NCI-H187 treated with DMSO at 0.1 percent for 48 hours (cell line): ENCODE measurements at regions not wholly inside any gene's neighbourhood (a gene's known extent, or its start where the extent isn't known, plus 50 kb on each side); places are given as distances from the start of the nearest gene placed in this dataset.
"Not testable (repeated sequence)": the region's sequence is repeated elsewhere in the genome, so short reads cannot be mapped to it uniquely, and the experiment has no call there.

Source experiments
- DNase-seq: peaks from one replicate; lab custom pipeline; 2025; lab: John Stamatoyannopoulos, UW

GRCh38 chr10:131019696-131020095 lies 291.8 kb downstream of the TCERG1L start:
- no peak for DNase-seq

- no peak for DNase-seq
Observed at GRCh38 chr10:131020775-131021174, 290.7 kb downstream of the TCERG1L start.

GRCh38 chr10:131021246-131021895 lies 290.1 kb downstream of the TCERG1L start:
- DNase-seq: no peak

GRCh38 chr10:131021969-131022368 lies 289.6 kb downstream of the TCERG1L start:
- DNase-seq: no peak

GRCh38 chr10:131022369-131022768 lies 289.2 kb downstream of the TCERG1L start:
- no peak for DNase-seq

- DNase-seq: no peak
Observed at GRCh38 chr10:131022981-131023380, 288.5 kb downstream of the TCERG1L start.

GRCh38 chr10:131024259-131025131 lies 287.0 kb downstream of the TCERG1L start:
- DNase-seq: no peak

- DNase-seq: no peak
Observed at GRCh38 chr10:131025333-131025732, 286.2 kb downstream of the TCERG1L start.

- no peak for DNase-seq
Observed at GRCh38 chr10:131027256-131027655, 284.3 kb downstream of the TCERG1L start.

GRCh38 chr10:131031346-131031745 lies 280.2 kb downstream of the TCERG1L start:
- no peak for DNase-seq

- DNase-seq: no peak
Observed at GRCh38 chr10:131032329-131033165, 279.0 kb downstream of the TCERG1L start.

GRCh38 chr10:131033166-131034085 lies 278.1 kb downstream of the TCERG1L start:
- DNase-seq: no peak

GRCh38 chr10:131034451-131034850 lies 277.1 kb downstream of the TCERG1L start:
- no peak for DNase-seq

- no peak for DNase-seq
Observed at GRCh38 chr10:131035779-131036178, 275.7 kb downstream of the TCERG1L start.

- no peak for DNase-seq
Observed at GRCh38 chr10:131038056-131038455, 273.5 kb downstream of the TCERG1L start.

- DNase-seq: no peak
Observed at GRCh38 chr10:131041031-131041430, 270.5 kb downstream of the TCERG1L start.

GRCh38 chr10:131041441-131041840 lies 270.1 kb downstream of the TCERG1L start:
- DNase-seq: no peak

GRCh38 chr10:131042015-131042414 lies 269.5 kb downstream of the TCERG1L start:
- DNase-seq: not testable (repeated sequence)
